ENCODE measurements at regions not wholly inside any gene's neighbourhood (a gene's known extent, or its start where the extent isn't known, plus 50 kb on each side); places are given as distances from the start of the nearest gene placed in this dataset.
"Not testable (repeated sequence)": the region's sequence is repeated elsewhere in the genome, so short reads cannot be mapped to it uniquely, and the experiment has no call there.

DNA sequence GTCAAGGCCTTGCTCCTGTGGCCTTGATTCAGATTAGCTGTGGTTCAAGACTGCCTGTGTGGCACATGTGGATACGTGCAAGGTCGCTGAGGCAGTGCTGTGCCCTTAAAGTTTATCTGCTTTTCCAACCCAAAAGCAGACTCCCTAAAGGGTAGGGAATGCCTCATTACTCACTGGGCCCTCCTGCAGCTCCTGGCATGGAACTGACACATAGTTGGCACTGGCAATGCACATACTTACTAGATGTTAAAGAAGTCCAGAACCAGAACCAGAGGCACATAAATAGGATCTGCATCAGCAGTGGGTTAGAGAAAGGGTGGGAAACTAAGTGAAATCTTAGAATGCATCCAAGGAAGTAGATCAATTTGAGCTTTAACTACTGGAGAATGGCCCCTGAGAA is 90.6 kb upstream of the MLN start:
- no peaks in the 10 kb centered on the region for H3K9me3 Mint-ChIP-seq
- H3K4me1 Mint-ChIP-seq (ENCODE audit: low read depth): peaks cover 48% of the 10 kb centered on the region
- H3K27ac Mint-ChIP-seq: no peak overlapping the region
- peaks cover 11% of the 10 kb centered on the region for H3K27me3 Mint-ChIP-seq (ENCODE audit: insufficient read depth)
- no peaks in the 10 kb centered on the region for H3K36me3 Mint-ChIP-seq (ENCODE audit: low read depth)
- intact Hi-C loops (cut with micrococcal nuclease): no loop called here
- no peak overlapping the region for H3K4me3 Mint-ChIP-seq
- DNase-seq (ENCODE audit: low spot score): no peak

DNA sequence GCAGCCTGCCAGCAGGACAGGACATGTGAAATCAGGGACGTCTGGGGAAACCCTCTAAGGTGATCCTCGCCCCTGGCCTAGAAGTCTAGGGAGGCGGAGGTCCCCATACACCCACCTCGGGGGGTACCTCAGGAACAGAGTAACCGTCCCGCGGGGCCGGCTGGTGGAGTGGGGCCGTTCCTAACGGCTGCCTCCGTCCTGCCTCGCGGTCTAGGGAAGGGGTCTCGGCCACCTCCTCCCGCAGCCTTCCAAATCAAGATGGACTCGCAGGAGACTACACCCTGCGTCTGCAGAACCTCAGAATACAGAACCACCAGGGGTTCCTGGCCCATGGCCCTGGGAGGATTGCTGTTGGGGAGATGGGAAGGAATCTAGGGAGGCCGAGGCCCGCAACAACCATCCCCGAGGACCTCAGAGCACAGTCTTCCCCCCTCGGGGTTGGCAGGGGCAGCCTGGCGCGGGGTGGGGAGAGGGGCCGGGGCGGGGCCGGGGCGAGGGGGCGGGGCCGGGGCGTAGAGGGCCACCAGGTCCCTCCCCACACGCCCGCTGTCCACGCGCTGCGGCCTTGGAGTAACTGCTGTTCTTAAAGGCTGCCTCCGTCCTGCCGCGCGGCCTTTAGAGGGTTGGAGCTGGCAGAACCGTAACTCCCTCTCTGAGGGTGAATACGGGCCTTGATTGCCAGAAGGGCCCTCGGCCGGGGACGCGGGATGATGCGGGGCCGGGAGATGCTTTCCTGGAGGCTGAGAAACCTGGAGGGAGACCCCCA is 89.0 kb upstream of the MLN start:
- Mint-ChIP-seq H3K36me3 (ENCODE audit: low read depth) (no peaks in the 10 kb centered on the region), H3K4me1 (ENCODE audit: low read depth) (peaks cover 40% of the 10 kb centered on the region), H3K9me3 (no peaks in the 10 kb centered on the region), H3K4me3 (no peak overlapping the region), H3K27me3 (ENCODE audit: insufficient read depth) (peaks cover 7% of the 10 kb centered on the region), H3K27ac (no peak overlapping the region)
- intact Hi-C loops (cut with micrococcal nuclease): no loop called here
- DNase-seq (ENCODE audit: low spot score): no peak

DNA sequence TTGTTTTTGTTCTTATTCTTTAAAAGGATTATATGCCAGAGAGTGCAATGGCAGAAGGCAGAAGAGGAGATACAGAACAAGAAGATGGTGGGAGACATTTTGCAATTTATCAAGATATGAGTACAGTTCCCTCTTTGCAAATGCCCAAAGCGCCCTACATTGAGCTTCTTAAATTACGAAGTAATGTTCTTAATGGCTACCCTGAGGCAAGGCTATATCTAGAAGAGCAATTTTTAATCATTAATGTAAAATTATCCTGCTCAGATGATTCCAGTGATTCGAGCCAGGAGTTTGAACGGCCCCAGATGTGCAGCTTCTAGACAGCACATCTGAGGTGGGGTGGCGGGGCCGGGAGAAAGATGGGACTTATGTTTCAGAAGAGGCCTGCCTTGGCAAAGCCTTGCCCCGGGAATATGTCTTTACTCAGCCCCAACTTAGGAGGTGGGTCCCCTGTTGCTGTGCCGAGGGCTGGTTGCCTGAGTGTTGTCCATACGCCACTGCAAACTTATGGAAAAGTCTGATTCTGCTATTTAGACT is 84.9 kb upstream of the MLN start:
- DNase-seq (ENCODE audit: low spot score): no peak
- Mint-ChIP-seq H3K27ac (no peak overlapping the region), H3K9me3 (no peaks in the 10 kb centered on the region), H3K36me3 (ENCODE audit: low read depth) (no peaks in the 10 kb centered on the region), H3K27me3 (ENCODE audit: insufficient read depth) (peaks cover 7% of the 10 kb centered on the region), H3K4me3 (no peak overlapping the region), H3K4me1 (ENCODE audit: low read depth) (peaks cover 18% of the 10 kb centered on the region)
- intact Hi-C loops (cut with micrococcal nuclease): no loop called here

DNA sequence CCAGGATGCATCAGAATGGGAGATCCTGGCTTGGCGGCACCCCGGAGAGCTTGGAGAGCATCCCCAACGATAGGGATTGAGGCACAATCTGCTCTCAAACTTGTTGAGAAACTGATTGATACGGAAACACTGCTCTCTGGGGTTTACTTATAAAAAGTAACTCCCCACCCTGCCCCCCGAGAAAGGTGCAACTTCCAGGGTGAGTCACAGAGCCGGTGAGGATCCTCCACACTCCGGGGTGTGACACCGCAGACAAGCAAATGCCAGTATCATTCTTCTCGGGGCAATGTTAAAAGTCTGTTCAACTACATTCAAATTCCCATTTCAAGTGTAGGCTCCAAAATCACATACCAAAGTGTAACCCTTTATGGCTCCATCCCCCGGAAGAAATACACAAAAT is 84.4 kb upstream of the MLN start:
- no peak for DNase-seq (ENCODE audit: low spot score)
- peaks cover 18% of the 10 kb centered on the region for H3K4me1 Mint-ChIP-seq (ENCODE audit: low read depth)
- intact Hi-C loops (cut with micrococcal nuclease): no loop called here
- H3K4me3 Mint-ChIP-seq: no peak overlapping the region
- H3K27ac Mint-ChIP-seq: no peak overlapping the region
- H3K27me3 Mint-ChIP-seq (ENCODE audit: insufficient read depth): peaks cover 10% of the 10 kb centered on the region
- no peaks in the 10 kb centered on the region for H3K36me3 Mint-ChIP-seq (ENCODE audit: low read depth)
- no peaks in the 10 kb centered on the region for H3K9me3 Mint-ChIP-seq

DNA sequence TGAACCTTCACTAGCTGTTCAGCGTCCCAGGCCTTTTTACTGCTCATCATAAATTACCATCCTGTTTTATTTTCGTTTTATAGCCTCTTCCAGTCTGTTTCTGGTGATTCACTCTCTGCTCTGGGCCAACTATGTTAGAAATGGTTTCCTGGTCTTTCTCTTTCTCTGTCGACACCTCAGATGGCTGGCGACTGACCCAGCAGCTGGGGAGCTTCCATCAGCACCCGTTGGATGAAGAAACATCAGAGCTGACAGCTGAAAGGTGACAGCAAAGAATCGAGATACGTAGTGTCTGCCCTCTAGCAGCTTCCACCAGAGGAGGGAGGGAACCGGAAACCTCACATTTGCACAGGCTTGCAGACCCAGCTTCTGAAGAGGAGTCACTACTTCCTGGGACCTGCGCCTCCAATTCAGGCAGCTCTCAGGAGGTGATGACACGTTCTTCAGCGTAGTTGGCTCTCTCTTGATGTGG is 82.9 kb upstream of the MLN start:
- Mint-ChIP-seq H3K27ac (peak overlapping the region; percentile 61), H3K4me1 (ENCODE audit: low read depth) (peaks cover 18% of the 10 kb centered on the region), H3K27me3 (ENCODE audit: insufficient read depth) (peaks cover 13% of the 10 kb centered on the region), H3K9me3 (no peaks in the 10 kb centered on the region), H3K36me3 (ENCODE audit: low read depth) (no peaks in the 10 kb centered on the region), H3K4me3 (no peak overlapping the region)
- DNase-seq (ENCODE audit: low spot score): peak; percentile 28
- intact Hi-C loops (cut with micrococcal nuclease): no loop called here

DNA sequence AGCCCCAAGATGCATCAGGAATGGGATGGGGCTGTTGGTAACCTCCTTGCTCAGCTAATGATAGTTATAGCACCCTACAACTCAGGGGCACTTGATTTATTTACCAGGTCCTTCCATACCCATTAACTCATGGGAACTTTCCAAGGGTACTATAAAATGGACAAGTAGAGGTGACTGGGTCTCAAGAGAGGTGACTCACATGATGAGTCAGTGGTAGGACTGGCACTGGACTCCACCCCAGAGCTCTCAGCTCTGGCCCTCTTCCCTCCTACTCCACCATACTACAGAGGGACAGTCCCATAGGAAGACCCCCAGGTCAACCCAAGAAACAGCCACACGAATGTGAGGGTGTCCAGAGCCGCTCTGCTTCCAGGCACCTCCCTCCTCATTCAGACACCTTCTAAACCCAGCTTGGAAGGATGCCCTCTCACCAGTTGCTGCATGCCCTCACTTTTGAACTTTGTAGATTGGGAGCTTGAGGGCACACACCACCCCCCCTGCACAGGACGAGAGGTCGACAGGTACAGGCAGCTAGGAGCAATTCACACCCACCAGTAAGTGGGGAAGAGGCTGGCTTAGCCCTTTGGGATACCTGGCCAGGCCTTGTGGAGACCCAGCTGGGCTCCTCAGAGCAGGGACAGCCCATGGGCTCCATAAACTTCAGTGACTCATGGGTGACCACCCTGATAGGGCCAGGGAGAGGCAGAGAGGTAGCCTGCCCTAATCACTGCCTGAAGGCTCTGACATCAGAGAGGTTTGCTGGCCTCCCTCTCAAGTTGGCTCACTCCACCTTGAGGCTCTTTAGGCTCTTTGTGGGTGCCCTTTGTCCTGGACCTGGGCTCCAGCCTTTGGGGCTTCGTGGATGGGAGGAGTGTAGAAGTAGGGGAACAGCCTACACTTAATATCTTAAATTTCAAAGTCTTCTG is 81.6 kb upstream of the MLN start:
- Mint-ChIP-seq H3K27ac (no peak overlapping the region), H3K27me3 (ENCODE audit: insufficient read depth) (peaks cover 15% of the 10 kb centered on the region), H3K4me3 (no peak overlapping the region), H3K9me3 (no peaks in the 10 kb centered on the region), H3K4me1 (ENCODE audit: low read depth) (peaks cover 23% of the 10 kb centered on the region), H3K36me3 (ENCODE audit: low read depth) (no peaks in the 10 kb centered on the region)
- intact Hi-C loops (cut with micrococcal nuclease): no loop called here
- DNase-seq (ENCODE audit: low spot score): no peak

DNA sequence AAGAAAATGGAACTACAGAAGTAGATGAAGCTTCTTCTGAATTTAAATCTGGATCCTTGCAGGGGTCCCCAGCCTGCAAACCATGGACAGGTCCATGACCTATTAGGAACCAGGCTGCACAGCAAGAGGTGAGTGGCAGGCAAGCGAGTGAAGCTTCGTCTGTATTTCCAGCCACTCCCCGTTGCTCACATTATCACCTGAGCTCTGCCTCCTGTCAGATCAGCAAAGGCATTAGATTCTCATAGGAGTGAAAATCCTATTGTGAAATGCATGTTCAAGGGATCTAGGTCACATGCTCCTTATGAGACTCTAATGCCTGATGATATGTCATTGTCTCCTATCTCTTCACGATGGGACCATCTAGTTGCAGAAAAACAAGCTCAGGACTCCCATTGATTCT is 79.8 kb upstream of the MLN start:
- intact Hi-C loops (cut with micrococcal nuclease): not testable (repeated sequence)

DNA sequence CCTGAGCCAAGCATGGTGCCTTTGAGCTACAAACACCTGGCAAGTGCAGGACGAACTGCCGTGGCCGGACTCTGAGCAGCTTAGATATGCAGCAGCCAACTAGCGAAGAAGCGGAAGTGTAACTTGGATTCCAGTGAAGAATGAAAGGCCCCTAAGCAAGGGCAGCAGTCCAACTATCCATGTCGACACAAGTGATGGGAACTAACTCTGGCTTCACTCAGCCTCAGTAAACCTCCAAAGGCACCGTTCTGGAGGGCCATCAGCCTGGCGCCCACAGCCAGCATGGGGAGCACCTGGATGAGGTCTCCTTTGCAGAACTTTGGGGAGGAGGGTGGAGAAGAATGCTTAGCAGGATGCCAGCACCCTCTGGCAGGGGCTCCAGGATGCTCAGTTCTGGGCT is 78.4 kb upstream of the MLN start:
- intact Hi-C loops (cut with micrococcal nuclease): no loop called here
- Mint-ChIP-seq H3K27me3 (ENCODE audit: insufficient read depth) (peaks cover 13% of the 10 kb centered on the region), H3K4me1 (ENCODE audit: low read depth) (peaks cover 15% of the 10 kb centered on the region), H3K9me3 (no peaks in the 10 kb centered on the region), H3K4me3 (no peak overlapping the region), H3K27ac (no peak overlapping the region), H3K36me3 (ENCODE audit: low read depth) (no peaks in the 10 kb centered on the region)
- no peak for DNase-seq (ENCODE audit: low spot score)

More for the DNA sequence above, 79.8 kb upstream of the MLN start:
- H3K27me3 Mint-ChIP-seq (ENCODE audit: insufficient read depth): peaks cover 13% of the 10 kb centered on the region
- peaks cover 23% of the 10 kb centered on the region for H3K4me1 Mint-ChIP-seq (ENCODE audit: low read depth)
- H3K9me3 Mint-ChIP-seq; H3K27ac Mint-ChIP-seq; H3K4me3 Mint-ChIP-seq; H3K36me3 Mint-ChIP-seq (ENCODE audit: low read depth); DNase-seq (ENCODE audit: low spot score): not testable (repeated sequence)

DNA sequence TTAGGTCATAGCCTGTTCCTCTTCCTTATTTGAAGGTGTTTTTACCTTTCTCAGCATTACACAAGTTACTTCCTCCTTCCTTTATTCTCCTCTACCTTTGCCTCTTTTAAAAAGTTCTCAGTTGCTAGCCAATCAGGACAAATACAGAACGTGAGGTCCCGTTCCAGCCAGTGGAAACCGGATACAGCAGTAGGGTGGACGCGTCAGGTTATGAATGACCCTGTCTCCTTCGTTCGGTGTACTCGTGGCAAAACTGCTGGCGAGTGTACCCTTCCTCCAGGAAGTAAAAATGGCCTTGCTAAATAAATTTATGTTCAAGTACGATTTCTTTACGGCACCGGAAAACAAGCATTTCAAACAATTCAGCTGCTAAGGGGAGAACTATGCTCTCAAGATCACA is 77.0 kb upstream of the MLN start:
- H3K36me3 Mint-ChIP-seq (ENCODE audit: low read depth): no peaks in the 10 kb centered on the region
- H3K4me1 Mint-ChIP-seq (ENCODE audit: low read depth): peaks cover 5% of the 10 kb centered on the region
- no peaks in the 10 kb centered on the region for H3K9me3 Mint-ChIP-seq
- DNase-seq (ENCODE audit: low spot score): no peak
- intact Hi-C loops (cut with micrococcal nuclease): no loop called here
- no peak overlapping the region for H3K4me3 Mint-ChIP-seq
- H3K27ac Mint-ChIP-seq: no peak overlapping the region
- peaks cover 16% of the 10 kb centered on the region for H3K27me3 Mint-ChIP-seq (ENCODE audit: insufficient read depth)

DNA sequence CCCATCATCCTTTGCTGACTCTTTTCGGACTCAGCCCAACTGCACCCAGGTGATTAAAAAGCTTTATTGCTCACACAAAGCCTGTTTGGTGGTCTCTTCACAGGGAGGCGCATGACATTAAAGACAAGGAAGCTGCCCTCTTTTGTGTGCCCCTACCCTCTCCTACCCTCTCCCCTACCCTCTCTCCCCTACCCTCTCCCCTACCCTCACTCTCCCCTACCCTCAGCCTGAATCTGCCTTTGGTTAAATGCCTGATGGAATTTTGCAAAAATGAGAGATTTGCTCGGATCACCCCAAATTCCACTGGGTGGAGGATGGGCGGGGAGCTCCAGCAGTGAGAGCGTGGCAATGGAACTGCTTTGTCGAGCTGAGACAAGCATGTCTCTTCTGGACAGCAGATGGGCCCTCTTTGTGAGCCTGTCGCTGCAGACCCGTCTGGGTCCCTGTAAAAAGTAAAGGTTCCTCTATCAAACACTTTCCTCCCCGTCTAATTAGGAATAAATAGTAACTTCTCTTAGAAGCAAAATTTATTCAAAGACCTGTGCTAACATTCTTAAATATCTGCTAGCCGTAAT is 76.4 kb upstream of the MLN start:
- no peak overlapping the region for H3K27ac Mint-ChIP-seq
- peaks cover 16% of the 10 kb centered on the region for H3K27me3 Mint-ChIP-seq (ENCODE audit: insufficient read depth)
- no peaks in the 10 kb centered on the region for H3K36me3 Mint-ChIP-seq (ENCODE audit: low read depth)
- no peak overlapping the region for H3K4me3 Mint-ChIP-seq
- no peak for DNase-seq (ENCODE audit: low spot score)
- intact Hi-C loops (cut with micrococcal nuclease): no loop called here
- H3K4me1 Mint-ChIP-seq (ENCODE audit: low read depth): peaks cover 5% of the 10 kb centered on the region
- H3K9me3 Mint-ChIP-seq: no peaks in the 10 kb centered on the region

DNA sequence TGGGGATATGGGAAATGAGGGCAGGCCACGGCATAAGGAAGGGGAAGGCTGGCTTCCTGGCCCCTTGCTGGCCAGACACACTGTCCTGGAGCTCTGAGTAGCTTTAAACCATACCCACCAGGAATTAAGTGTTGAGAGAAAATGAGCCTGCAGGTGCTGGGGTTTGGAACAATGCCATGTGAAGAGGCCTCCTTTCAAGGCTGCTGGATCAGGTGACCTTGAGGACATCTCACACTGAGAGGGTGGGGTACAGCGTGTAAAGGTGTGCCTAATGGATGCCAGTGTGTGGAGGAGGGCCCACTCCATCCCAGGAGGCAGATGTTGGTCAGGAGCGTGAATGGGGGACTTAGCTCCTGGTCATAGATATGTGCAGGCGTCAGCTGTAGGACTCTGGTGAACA is 74.8 kb upstream of the MLN start:
- intact Hi-C loops (cut with micrococcal nuclease): no loop called here
- Mint-ChIP-seq H3K4me3 (no peak overlapping the region), H3K36me3 (ENCODE audit: low read depth) (no peaks in the 10 kb centered on the region), H3K27me3 (ENCODE audit: insufficient read depth) (peaks cover 20% of the 10 kb centered on the region), H3K4me1 (ENCODE audit: low read depth) (peaks cover 10% of the 10 kb centered on the region), H3K27ac (no peak overlapping the region), H3K9me3 (no peaks in the 10 kb centered on the region)
- DNase-seq (ENCODE audit: low spot score): no peak

DNA sequence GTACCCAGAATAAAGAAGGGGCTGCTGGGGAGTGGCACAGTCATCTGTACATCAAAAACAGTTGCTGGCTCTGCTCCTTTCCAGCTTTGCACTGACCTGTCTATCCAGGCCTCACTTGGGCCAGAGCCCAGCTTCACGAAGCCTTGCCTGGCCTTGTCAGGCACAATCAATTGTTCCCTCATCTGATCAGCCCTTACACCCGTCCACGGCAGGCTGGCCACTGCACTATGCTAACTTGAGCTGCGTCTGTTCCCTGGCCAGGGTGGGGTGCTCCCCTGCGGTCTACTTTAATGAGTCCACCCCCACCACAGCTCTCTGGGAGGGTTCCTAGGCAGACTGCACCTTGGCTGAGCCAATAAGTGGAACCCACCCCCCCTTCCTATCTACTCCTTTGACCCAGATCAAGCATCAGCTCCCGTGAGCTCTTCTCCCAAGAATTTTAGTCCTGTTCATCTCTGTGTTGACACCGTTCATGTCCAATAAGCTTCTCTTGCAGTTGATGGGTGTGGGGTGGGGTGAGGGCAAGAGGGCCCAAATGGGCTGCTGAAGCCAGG is 74.3 kb upstream of the MLN start:
- intact Hi-C loops (cut with micrococcal nuclease): no loop called here
- Mint-ChIP-seq H3K27ac (no peak overlapping the region), H3K27me3 (ENCODE audit: insufficient read depth) (peaks cover 18% of the 10 kb centered on the region), H3K36me3 (ENCODE audit: low read depth) (no peaks in the 10 kb centered on the region), H3K4me3 (no peak overlapping the region), H3K4me1 (ENCODE audit: low read depth) (peaks cover 10% of the 10 kb centered on the region), H3K9me3 (no peaks in the 10 kb centered on the region)
- DNase-seq (ENCODE audit: low spot score): no peak

Data from activated T-helper 1 cell treated with anti-CD3 and anti-CD28 coated beads, Interleukin-12 subunit alpha, Interleukin-12 subunit beta, Interleukin-2, Interleukin-4 antibody, amounts not matched to agents 30 ng/mL and 10 ng/mL and 1 ng/mL, durations not matched to agents 14 hours and 24 hours and 36 hours (primary cell).